HG03457 (cell line): ENCODE measurements at regions not wholly inside any gene's neighbourhood (a gene's known extent, or its start where the extent isn't known, plus 50 kb on each side); places are given as distances from the start of the nearest gene placed in this dataset.

ENCODE experiments used
- ATAC-seq: cut with Tn5 transposase; IDR thresholded peaks from one replicate; pipeline ENCODE4 v1.9.1; 2021; ENCODE audit warnings: moderate number of reproducible peaks; ENCODE audit not compliant: unreplicated experiment

DNA sequence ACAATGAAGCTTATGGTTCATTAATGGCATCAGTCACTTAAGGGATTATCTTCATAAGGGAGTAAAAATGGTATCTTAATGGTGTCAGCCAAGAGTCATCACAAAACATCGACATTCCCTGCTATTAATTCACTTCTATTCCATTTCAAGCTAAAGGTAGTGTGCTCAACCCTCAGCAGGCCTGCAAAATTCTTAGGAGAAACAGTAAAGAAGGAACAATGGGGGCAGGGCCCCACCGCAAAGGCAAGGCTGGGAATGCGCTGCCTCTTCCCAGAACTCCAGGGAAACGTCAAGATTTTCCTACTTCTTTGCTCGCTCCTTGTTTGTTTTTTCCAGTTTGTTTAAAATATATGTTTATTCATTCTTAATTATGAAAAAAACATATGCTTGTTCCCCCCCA lies 187.3 kb upstream of the TSC22D2 start:
- ATAC-seq = no peak

DNA sequence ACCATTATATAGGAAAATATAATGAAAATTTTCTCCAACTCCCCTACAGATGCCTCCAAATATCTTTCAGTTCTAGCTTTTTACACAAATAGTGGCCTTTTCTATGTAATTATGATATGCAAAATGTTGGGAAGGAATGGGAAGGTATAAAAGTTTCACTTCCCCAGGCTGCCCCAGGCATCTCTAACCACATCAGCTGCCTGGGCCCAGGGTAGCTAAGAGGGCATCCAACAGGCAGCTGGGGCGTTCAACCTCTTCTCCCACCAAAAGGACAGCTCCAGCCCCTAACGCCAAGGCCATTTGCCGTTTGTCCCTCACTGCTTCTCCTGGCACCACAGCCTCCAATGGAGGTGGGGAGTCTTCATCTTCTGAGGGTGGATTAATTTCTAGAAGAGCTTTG lies 188.1 kb upstream of the TSC22D2 start:
- no peak for ATAC-seq

DNA sequence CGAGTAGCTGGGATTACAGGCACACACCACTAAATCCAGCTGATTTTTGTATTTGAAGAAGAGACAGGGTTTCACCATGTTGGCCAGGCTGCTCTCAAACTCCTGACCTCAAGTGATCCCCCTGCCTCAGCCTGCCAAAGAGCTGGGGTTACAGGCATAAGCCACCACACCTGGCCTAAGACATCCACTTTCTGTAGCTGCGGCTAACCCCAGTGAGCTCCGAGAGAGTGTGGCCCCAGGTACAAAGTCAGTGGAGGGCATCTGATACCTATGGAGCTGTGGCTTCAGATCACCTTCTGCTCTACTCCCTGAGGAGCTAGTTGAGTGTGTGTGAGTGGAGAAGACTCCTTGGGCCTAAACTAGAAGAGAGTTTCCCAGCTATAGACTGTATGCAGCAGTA lies 189.3 kb upstream of the TSC22D2 start:
- ATAC-seq = no peak

DNA sequence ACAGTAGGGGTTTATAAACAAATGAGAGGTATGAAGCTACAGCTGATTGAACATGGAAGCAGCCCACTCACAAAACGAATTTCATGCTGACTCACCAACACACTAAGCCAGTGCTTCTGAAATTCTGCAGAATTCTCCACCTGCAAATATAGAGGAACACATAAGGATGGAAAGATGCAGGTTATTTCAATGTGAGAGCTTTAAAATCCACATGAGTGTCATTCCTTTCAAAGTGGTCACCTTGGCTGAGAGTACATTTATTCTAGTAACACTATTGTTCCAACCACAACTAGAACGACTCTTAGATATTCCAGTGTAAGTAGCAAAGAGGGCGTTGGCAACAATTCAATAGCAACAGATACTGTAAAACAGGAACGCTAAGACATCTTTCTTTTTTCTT lies 189.9 kb upstream of the TSC22D2 start:
- ATAC-seq = no peak

DNA sequence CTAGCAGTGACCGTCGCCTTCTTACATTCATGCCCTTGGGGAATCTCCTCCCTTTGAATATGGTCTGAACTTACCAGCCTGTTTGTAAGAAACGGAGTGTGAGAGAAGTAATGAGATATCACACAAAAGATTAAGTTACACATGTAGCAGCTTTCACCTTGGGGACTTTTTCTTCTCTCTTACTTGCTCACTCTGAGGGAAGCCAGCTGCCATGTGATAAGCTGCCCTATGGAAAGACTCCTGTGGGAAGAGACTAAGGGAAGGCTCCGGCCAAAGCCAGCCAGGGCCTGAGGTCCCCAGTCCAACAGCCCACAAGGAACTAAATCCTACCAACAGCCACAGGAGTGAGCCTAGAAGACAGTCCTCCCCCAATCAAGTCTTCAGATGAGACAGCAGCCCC lies 190.4 kb upstream of the TSC22D2 start:
- ATAC-seq = no peak

DNA sequence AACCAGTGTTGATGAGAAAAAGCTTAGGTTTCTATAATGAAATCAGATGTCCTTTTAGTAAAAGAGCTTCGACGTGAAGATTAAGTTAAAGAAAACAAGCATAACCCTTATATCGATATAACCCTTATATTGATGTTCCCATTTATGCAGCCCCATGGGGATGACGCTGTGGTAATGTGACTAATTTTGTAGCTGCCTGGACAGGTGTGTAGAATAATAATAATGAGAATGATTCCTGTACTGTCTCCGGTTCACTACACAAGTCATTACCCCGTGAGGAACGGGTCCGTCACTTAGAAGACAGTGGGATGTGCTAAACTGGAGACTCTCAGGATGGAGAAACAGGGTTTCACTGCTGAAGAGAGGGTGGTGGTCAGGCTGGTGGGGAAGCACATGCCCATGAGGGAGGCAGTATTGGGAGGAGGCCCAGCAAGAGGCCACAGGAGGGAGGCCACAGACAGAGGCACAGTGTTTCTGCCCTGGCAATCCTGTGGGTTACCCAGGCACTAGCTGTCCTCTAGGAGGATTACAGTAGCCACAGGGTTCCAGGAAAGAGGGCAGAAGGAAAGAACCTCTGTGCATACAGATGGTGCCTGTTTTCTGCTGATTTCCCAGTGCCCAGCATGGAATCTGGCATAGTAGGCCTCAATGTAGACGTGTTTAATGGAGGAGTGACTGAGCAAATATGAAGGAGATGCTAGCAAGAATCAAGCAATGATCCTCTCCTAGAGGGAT lies 191.1 kb upstream of the TSC22D2 start:
- ATAC-seq = no peak

DNA sequence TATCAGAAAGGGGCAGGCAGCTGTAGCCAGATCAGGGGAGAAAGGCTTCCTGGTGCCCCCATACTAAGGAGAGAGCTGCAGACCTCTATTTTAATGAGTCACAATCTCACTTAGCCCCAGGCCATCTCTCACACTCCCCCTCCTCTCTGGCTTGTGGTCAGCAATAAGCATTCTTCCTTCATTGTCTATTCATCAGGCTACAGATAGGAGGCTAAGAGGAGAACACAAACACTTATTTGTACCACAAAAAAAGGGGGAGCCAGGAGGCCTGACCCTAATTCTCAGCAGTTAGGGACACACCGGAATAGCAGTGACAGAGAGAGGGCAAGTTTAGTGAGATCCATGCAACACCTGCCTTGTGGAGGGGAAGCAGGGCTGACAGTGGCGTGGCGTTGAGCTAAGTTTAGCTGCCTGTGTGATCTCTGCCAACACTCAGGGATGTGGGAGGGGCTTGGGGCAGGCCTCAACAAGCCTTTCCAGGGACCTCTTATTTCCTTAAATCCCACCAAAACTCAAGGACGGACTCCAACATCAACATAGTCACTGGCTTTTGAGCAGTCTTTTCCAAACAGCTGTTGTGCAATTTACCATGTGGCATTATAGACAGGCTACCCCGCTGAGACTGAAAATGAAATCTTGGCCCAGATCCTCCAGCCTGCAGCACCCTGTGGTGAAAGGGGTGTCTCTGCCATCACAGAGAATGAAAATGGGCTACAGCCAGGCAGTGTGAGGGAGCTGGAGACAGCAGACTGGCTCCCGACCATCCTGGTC lies 191.9 kb upstream of the TSC22D2 start:
- no peak for ATAC-seq

DNA sequence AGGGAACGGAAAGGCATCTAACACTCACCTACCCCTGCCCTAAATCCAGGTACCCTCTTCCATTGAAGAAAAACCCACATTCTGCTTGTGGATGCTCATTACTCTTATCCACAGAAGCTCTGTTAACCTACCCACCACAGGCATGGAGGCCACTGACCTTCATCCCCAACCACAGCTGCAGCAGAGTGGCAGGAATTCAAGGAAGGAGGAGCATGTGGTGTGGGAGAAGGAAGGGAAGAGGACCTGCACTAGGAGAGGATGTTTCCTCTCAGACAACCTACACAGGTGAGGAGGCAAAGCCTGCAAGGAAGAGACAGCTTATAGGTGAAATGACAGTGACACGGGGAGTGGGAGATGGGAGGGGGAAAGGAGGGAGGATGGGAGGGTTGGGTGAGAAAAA lies 192.5 kb upstream of the TSC22D2 start:
- no peak for ATAC-seq

DNA sequence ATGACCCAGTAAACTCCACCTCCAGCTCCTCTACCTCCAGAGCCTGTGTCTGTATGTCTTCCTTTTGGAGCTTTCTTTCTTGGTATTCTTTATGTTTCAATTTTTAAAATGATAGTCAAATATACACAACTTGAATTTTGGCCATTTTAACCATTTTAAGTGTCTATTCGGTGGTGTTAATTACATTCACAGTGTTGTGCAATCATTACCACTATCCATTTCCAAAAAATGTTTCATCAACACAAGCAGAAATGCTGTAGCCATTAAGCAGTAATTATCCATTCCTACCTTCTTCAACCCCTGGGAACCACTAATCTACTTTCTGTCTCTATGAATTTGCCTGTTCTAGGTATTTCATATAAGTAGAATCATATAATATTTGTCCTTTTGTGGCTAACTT lies 194.5 kb upstream of the TSC22D2 start:
- no peak for ATAC-seq

DNA sequence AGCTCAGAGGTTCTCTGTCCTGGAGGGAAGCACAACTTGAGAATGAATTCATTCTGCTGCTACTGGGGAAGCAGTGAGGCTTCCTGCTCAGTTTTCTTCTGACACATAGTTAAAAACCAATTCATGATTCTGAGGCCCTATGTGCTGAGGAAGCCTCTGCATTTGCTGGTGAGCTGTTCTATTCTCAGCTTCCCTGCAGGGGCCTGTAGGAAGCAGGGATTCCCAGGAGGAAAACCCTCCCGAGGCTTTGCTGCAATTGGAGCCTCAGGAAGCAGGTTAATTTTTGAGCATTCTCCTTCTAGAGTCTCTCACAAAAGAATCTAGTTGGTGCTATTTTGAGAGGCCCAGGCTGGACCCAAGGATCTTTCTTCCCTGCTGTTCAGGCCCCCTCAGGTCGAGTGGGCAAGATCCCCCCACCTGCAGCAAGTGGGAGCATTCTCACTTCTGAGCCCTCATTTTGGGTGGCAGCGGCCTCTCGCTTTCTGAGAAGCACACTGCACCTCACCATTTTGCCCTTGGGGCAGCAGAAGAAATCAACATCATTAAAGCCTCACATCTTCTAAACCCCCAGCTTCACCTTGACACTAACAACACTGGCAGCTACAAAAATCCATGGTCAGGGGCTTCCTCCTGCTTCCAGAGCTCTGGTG lies 197.5 kb upstream of the TSC22D2 start:
- ATAC-seq = no peak

DNA sequence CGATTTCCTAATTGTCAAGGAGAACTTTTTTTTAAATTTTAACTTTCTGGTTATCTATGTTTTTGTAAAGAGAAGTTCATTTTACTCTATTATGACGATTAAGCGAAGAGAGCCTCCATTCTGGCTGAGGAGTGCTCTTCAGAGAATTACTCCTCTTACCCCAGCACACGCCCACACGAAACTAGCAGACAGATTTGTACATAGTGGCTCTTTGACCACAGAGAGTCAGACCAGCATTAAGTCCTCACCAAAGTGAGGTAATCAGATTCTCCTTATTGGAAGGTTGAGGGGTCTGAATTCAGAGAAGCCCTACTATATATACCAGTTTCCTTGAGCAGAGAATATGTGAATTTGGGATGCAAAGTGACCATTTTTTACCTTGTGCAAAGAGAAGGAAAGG lies 204.8 kb upstream of the TSC22D2 start:
- ATAC-seq = no peak

DNA sequence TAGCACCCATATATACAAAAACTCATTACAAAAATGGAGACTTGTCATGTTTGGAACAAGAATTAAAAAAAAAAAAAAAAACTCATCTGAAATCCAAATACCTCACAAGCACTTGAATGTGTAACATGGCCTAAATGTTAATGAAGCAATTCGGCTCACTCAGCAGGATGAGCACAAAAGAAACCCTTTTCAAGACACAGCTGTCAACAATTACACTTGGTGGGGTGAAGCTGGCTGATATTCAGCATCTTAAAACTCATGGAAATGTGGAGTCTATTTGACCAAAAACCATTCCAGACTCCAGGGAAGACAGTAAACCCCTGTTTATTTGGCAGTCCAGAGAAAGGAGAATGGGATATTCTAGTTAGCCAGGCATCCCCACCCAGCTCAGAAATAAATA lies 205.4 kb upstream of the TSC22D2 start:
- ATAC-seq = no peak

DNA sequence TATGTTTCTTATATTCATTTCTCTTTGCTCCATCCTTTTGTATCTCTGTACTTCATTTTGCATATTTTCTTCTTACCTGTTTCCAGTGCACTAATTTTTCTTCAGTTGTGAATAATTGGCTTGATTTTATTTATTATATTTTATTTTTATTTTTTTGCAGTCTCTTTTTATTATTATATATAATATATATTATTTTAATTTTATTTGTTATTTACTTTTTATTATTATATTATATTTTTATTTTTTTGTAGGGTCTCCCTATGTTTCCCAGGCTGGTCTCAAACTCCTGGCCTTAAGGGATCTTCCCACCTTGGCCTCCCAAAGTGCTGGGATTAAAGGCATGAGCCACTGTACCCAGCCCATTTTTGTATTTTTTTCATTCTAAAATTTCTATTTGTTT lies 213.1 kb upstream of the TSC22D2 start:
- no peak for ATAC-seq

DNA sequence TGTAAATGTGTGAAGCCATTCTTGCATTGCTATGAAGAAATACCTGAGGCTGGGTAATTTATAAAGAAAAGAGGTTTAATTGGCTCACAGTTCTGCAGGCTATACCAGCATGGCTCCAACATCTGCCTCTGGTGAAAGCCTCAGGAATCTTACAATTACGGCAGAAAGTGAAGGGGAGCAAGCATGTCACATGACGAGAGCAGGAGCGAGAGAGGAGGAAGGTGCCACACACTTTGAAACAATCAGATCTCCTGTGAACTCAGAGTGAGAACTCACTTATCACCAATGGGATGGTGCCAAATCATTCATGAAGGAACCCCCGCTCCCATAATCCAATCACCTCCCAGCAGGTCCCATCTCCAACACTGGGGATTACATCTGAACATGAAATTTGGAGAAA lies 213.6 kb upstream of the TSC22D2 start:
- no peak for ATAC-seq

DNA sequence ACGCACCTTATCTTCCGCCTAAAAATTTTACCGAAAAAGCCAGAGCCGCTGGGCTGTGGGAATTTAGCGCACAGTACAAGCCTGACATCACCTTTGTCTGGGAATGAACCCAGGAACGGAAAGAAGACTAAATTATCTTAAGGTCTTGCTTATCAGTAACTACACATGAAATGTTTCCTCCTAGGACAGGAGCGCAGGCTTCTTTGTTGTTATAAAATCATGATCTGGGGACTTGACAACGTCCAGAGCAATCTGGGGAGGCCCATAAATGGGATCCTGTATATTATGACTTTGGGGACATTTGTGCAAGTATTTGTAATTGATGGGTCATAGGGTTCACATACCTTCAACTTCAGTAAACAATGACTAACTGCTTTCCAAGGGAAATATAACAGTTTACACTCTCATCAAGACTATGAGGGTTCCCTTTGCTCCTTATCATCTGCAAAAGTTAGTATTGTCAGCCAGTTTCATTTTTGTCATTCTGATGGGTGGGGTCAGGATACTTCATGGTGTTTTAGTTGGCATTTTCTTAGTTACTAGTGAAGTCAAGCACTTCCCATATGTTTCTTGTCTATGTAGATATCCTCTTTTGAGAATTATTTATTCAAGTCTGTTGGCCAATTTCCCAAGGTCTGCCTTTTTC lies 213.9 kb upstream of the PFN2 start:
- ATAC-seq = no peak

DNA sequence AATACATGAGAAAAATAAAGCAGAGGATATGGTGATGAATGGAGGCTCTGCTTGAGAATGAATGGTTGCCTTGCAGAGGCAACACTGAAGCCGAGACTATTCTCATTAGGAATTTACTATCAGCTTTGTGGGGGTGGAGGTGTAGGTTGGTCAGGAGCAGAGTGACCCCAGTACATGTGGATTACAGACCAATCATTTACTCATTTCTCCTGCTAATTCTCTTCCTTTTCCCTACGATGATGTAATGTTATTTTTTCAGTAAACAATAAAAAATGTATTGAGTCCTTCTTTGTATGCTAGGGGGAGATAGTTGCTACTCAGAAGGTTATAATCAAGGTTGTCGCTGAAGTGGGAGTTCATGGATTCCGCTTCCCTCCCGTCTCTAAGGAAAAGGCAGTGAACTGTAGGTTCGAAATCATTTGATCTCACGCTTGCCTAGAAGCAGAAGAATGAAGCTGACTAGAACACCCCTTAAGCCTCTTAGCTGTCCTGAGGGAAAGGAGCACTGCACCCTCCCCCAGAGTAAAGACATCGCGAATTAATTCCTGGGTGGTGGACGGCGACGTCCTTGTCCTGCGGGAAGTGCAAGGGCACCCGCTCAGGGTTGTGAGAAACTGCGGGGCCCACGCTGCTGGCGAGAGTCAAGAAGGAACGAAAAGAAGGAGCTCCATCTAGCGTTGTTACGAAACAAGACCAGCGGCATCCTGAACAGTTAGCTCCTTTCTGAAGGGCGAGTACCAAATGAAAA lies 213.2 kb upstream of the PFN2 start:
- ATAC-seq = no peak

DNA sequence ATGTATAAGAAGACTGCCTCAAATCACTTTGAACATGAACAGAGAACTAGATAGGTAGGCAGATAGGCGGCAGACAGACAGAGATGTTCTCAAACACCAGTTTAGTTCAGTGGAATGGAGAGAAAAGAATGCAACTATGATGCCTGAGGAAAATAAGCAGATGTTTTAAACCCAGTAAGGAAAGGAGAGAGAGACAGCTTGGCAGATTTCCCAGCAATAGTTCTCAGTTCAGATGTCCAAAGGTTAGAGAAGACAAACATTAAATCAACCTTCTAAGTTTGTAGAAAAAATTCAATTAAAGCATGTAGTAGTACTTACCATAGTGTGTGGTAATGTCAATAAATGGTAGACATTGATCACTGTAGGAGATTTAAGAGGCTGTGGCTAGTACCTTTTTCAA lies 209.6 kb upstream of the PFN2 start:
- ATAC-seq = no peak

DNA sequence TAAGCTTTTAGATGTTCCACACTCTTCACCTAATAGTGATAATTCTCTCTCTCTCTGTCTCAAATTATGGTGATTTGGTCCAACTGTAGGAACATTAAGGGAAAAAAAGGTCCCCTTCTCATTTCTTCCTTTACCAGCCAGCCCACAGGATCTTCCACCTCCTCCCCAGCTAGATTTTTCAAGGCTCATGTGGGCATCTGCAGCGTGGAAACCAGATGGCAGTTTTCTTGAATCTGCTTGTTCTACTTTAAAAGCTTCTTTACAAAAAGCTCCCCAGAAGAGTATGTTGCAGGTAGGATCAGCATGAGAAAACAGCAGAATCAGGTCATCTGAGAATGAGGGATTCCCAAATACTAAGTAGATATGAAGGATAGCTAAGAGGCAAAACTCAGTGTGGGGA lies 208.6 kb upstream of the PFN2 start:
- ATAC-seq = no peak

DNA sequence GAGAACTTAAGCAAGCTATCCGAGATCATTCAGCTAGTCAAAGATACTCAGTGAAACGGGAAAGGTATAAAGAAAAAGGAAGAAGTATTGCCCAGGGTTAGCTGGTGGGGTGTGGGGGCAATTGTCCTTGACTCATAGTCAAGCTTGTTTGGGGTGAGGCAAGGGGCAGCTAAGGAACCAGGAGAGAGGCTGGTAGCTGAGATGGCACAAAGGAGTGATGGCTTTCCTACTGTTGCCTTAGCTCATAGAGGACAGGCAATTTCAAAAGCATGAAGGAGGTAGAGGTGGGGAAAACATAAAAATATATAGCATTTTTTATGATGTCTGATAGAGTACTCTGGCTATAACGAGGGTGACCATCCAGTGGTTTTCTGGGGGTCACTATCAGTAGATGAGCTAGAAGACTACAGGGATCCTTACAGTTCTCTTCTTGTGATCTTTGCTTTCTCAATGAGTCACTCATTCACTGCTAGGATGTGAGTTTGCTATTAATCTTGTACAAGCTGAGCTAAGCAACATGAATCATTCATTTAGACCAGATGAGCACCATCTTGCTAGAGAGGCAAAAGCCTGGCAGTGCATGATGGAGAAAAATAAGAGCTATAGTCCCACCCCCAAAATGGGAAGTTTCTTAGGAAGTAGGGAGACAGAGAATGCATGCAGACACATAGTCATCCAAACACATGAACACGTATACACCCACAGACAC lies 207.1 kb upstream of the PFN2 start:
- ATAC-seq = no peak

DNA sequence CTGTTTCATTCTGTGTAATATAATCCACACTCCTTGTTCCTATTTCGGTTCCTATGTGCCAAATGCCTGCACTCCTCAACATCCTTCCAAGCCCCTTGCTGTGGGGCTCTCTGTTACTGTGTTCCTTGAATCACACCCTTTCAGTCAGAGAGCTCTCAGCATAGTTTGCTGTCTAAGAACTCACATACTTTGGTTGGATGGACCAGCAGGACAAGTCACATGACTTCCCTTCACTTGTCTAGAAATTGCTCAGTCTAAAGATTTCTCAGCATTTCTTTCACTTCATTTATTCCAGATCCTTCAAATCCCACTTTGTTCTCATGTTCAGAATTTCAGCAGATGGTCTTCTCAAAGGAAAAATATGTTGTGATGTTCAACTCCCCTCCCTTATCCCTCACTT lies 203.5 kb upstream of the PFN2 start:
- no peak for ATAC-seq
